Endothelial cell of umbilical vein (primary cell): ENCODE measurements at regions not wholly inside any gene's neighbourhood (a gene's known extent, or its start where the extent isn't known, plus 50 kb on each side); places are given as distances from the start of the nearest gene placed in this dataset.

Experiments used
- GATA2 ChIP-seq: IDR thresholded peaks from 2 replicates; pipeline ENCODE4 v1.7.0; 2011; ENCODE audit warnings: low read depth, mild to moderate bottlenecking, moderate library complexity, mixed read lengths, low read length; ENCODE audit not compliant: insufficient read length, insufficient read depth
- POLR2A ChIP-seq: IDR thresholded peaks from 2 replicates; pipeline ENCODE4 v1.6.1; 2012; ENCODE audit warnings: low read depth, mild to moderate bottlenecking, control low read depth, low read length
- POLR2AphosphoS5 ChIP-seq: IDR thresholded peaks from 2 replicates; pipeline ENCODE4 v1.6.1; 2012; ENCODE audit warnings: low read depth, mild to moderate bottlenecking, control low read depth, low read length, moderate library complexity; ENCODE audit not compliant: insufficient read depth
- TF ChIP-seq, protein P1 (sequence below), 2 donors: IDR thresholded peaks; 1 replicate in 1 of 2; 2 replicates in 1 of 2; pipeline ENCODE4 v1.5.1; 2011; ENCODE audit warnings: low read length in 2 of 2, mild to moderate bottlenecking in 2 of 2, moderate library complexity in 2 of 2, control low read depth in 1 of 2, inconsistent platforms in 1 of 2, low read depth in 1 of 2; ENCODE audit not compliant: insufficient read depth in 1 of 2; ENCODE audit errors: extremely low read depth in 1 of 2

DNA sequence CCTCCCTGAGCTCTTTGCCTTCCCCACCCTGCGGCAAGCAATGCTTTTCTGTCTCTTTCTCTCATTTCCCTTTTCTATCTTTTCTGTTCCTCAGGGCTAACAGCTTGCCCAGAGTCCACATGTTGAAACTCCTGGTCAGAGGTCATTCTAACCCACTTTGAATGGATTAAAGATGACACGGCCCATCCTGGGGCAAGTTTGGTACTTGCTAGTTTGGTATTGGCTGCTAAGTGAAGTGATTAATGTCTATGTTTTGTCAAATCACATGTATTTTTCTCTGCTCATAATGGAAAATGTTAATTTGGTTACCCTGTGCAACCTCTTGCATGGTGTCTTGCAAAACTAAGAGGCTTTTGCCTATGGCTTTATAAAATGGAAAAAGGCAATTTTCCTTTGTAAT lies 960.2 kb downstream of the CNTNAP5 start:
- TF ChIP-seq, protein P1, sequence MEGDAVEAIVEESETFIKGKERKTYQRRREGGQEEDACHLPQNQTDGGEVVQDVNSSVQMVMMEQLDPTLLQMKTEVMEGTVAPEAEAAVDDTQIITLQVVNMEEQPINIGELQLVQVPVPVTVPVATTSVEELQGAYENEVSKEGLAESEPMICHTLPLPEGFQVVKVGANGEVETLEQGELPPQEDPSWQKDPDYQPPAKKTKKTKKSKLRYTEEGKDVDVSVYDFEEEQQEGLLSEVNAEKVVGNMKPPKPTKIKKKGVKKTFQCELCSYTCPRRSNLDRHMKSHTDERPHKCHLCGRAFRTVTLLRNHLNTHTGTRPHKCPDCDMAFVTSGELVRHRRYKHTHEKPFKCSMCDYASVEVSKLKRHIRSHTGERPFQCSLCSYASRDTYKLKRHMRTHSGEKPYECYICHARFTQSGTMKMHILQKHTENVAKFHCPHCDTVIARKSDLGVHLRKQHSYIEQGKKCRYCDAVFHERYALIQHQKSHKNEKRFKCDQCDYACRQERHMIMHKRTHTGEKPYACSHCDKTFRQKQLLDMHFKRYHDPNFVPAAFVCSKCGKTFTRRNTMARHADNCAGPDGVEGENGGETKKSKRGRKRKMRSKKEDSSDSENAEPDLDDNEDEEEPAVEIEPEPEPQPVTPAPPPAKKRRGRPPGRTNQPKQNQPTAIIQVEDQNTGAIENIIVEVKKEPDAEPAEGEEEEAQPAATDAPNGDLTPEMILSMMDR (IDR thresholded peaks at IDR 0.05; ENCODE audit: extremely low read depth in 1 of 2, insufficient read depth in 1 of 2, low read depth in 1 of 2, low read length in 2 of 2): no peak
- no peak for TF ChIP-seq POLR2A
- TF ChIP-seq GATA2: no peak
- no peak for TF ChIP-seq POLR2AphosphoS5
